ENCODE measurements at regions not wholly inside any gene's neighbourhood (a gene's known extent, or its start where the extent isn't known, plus 50 kb on each side); places are given as distances from the start of the nearest gene placed in this dataset.
"Not testable (repeated sequence)": the region's sequence is repeated elsewhere in the genome, so short reads cannot be mapped to it uniquely, and the experiment has no call there.

DNA sequence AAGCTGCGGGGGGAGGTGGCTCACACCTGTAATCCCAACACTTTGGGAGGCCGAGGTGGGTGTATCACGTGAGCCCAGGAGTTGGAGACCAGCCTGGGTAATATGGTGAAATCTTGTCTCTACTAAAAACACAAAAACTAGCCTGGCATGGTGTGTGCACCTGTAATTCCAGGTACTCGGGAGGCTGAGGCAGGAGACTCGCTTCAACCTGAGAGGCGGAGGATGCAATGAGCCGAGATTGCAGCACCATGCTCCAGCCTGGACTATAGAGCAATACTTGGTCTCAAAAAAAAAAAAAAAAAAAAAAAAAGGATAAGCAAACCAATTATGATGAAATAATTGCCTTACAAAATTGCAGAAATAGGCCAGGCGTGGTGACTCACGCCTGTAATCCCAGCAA, 311.4 kb upstream of the ZNF337 start:
- not testable (repeated sequence) for H3K23ac ChIP-seq (ENCODE audit: low read length in 2 of 2); H3K14ac ChIP-seq (ENCODE audit: low read length in 2 of 2); H3K27ac ChIP-seq (ENCODE audit: low read length, poor library complexity, severe bottlenecking); H3K4me2 ChIP-seq (ENCODE audit: low read length, poor library complexity, severe bottlenecking); H3K4me1 ChIP-seq (ENCODE audit: control insufficient read depth, insufficient read depth, low read depth, low read length); H4K8ac ChIP-seq (ENCODE audit: low read length); H3K18ac ChIP-seq (ENCODE audit: low read depth in 1 of 2, low read length in 2 of 2); H2AFZ ChIP-seq (ENCODE audit: low read depth, low read length); H4K91ac ChIP-seq (ENCODE audit: low read length); H3K79me1 ChIP-seq (replicated peaks; ENCODE audit: low read length, poor library complexity, severe bottlenecking); DNase-seq; H2BK15ac ChIP-seq (ENCODE audit: low read depth, poor library complexity, severe bottlenecking); H3K9ac ChIP-seq (ENCODE audit: low read length); H3K36me3 ChIP-seq (ENCODE audit: control insufficient read depth in 1 of 2, insufficient read depth in 2 of 2, low read depth in 1 of 2, low read length in 2 of 2); H2AK5ac ChIP-seq (ENCODE audit: low read length, severe bottlenecking); H3K9me3 ChIP-seq (ENCODE audit: control insufficient read depth, low read length); H3K27me3 ChIP-seq (ENCODE audit: control insufficient read depth in 1 of 2, insufficient read depth in 1 of 2, low read length in 2 of 2); H3K4ac ChIP-seq (ENCODE audit: low read depth in 1 of 2, low read length in 2 of 2); H2BK12ac ChIP-seq (ENCODE audit: low read length in 2 of 2); H2BK120ac ChIP-seq (ENCODE audit: low read depth, low read length); H3K4me3 ChIP-seq (ENCODE audit: insufficient read depth in 1 of 2, low read depth in 1 of 2, low read length in 2 of 2); H2BK5ac ChIP-seq (ENCODE audit: low read depth, low read length, poor library complexity, severe bottlenecking)
- 95% methylated on average over 3 of the region's 9 CpGs for WGBS

DNA sequence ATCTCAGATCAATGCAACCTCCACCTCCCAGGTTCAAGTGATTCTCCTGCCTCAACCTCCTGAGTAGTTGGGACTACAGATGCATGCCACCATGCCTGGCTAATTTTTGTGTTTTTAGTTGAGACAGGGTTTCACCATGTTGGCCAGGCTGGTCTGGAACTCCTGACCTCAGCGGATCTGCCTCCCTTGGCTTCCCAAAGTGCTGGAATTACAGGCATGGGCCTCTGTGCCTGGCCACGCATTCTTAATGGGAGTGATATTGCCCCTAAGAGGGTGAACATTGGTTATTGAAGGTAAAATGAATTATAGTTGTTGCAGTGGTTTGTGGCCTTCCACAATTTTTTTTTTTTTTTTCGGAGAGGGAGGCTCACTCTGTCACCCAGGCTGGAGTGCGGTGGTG, 309.5 kb upstream of the ZNF337 start:
- DNase-seq; H3K4me1 ChIP-seq (ENCODE audit: control insufficient read depth, insufficient read depth, low read depth, low read length); H3K14ac ChIP-seq (ENCODE audit: low read length in 2 of 2); H3K27ac ChIP-seq (ENCODE audit: low read length, poor library complexity, severe bottlenecking); H2BK5ac ChIP-seq (ENCODE audit: low read depth, low read length, poor library complexity, severe bottlenecking); H3K18ac ChIP-seq (ENCODE audit: low read depth in 1 of 2, low read length in 2 of 2); H3K4me2 ChIP-seq (ENCODE audit: low read length, poor library complexity, severe bottlenecking); H2BK120ac ChIP-seq (ENCODE audit: low read depth, low read length); H3K23ac ChIP-seq (ENCODE audit: low read length in 2 of 2); H4K8ac ChIP-seq (ENCODE audit: low read length); H3K79me1 ChIP-seq (replicated peaks; ENCODE audit: low read length, poor library complexity, severe bottlenecking); H4K91ac ChIP-seq (ENCODE audit: low read length); H3K4me3 ChIP-seq (ENCODE audit: insufficient read depth in 1 of 2, low read depth in 1 of 2, low read length in 2 of 2); H2AK5ac ChIP-seq (ENCODE audit: low read length, severe bottlenecking); H2BK12ac ChIP-seq (ENCODE audit: low read length in 2 of 2); H2BK15ac ChIP-seq (ENCODE audit: low read depth, poor library complexity, severe bottlenecking); H3K9me3 ChIP-seq (ENCODE audit: control insufficient read depth, low read length); H3K4ac ChIP-seq (ENCODE audit: low read depth in 1 of 2, low read length in 2 of 2); H3K36me3 ChIP-seq (ENCODE audit: control insufficient read depth in 1 of 2, insufficient read depth in 2 of 2, low read depth in 1 of 2, low read length in 2 of 2); H3K9ac ChIP-seq (ENCODE audit: low read length); H3K27me3 ChIP-seq (ENCODE audit: control insufficient read depth in 1 of 2, insufficient read depth in 1 of 2, low read length in 2 of 2); H2AFZ ChIP-seq (ENCODE audit: low read depth, low read length): not testable (repeated sequence)
- 76% methylated on average over 3 of the region's 4 CpGs for WGBS

DNA sequence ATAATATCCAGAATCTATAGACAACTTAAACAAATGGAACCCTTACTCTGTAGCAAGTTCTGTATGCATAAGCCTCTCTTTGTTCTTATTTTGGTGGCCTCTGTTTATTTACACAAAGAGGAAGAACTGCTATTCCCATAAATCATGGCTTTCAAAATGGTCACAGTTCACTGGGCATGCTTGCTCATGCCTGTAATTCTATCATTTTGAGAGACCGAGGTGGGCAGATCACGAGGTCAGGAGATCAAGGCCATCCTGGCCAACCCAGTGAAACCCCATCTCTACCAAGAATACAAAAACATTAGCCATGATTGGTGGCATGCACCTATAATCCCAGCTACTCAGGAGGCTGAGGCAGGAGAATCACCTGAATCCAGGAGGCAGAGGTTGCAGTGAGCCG, 307.3 kb upstream of the ZNF337 start:
- not testable (repeated sequence) for H2BK15ac ChIP-seq (ENCODE audit: low read depth, poor library complexity, severe bottlenecking); H2BK12ac ChIP-seq (ENCODE audit: low read length in 2 of 2); H4K8ac ChIP-seq (ENCODE audit: low read length); H3K9me3 ChIP-seq (ENCODE audit: control insufficient read depth, low read length); H3K14ac ChIP-seq (ENCODE audit: low read length in 2 of 2); H2AFZ ChIP-seq (ENCODE audit: low read depth, low read length); H3K23ac ChIP-seq (ENCODE audit: low read length in 2 of 2); H3K4me2 ChIP-seq (ENCODE audit: low read length, poor library complexity, severe bottlenecking); H3K4ac ChIP-seq (ENCODE audit: low read depth in 1 of 2, low read length in 2 of 2); H4K91ac ChIP-seq (ENCODE audit: low read length); DNase-seq; H2BK120ac ChIP-seq (ENCODE audit: low read depth, low read length); H3K18ac ChIP-seq (ENCODE audit: low read depth in 1 of 2, low read length in 2 of 2); H3K27me3 ChIP-seq (ENCODE audit: control insufficient read depth in 1 of 2, insufficient read depth in 1 of 2, low read length in 2 of 2); H3K9ac ChIP-seq (ENCODE audit: low read length); H3K79me1 ChIP-seq (replicated peaks; ENCODE audit: low read length, poor library complexity, severe bottlenecking); H3K4me3 ChIP-seq (ENCODE audit: insufficient read depth in 1 of 2, low read depth in 1 of 2, low read length in 2 of 2); H2AK5ac ChIP-seq (ENCODE audit: low read length, severe bottlenecking); H2BK5ac ChIP-seq (ENCODE audit: low read depth, low read length, poor library complexity, severe bottlenecking); H3K27ac ChIP-seq (ENCODE audit: low read length, poor library complexity, severe bottlenecking); H3K36me3 ChIP-seq (ENCODE audit: control insufficient read depth in 1 of 2, insufficient read depth in 2 of 2, low read depth in 1 of 2, low read length in 2 of 2); H3K4me1 ChIP-seq (ENCODE audit: control insufficient read depth, insufficient read depth, low read depth, low read length)
- 51% methylated on average over 3 of the region's 3 CpGs for WGBS

DNA sequence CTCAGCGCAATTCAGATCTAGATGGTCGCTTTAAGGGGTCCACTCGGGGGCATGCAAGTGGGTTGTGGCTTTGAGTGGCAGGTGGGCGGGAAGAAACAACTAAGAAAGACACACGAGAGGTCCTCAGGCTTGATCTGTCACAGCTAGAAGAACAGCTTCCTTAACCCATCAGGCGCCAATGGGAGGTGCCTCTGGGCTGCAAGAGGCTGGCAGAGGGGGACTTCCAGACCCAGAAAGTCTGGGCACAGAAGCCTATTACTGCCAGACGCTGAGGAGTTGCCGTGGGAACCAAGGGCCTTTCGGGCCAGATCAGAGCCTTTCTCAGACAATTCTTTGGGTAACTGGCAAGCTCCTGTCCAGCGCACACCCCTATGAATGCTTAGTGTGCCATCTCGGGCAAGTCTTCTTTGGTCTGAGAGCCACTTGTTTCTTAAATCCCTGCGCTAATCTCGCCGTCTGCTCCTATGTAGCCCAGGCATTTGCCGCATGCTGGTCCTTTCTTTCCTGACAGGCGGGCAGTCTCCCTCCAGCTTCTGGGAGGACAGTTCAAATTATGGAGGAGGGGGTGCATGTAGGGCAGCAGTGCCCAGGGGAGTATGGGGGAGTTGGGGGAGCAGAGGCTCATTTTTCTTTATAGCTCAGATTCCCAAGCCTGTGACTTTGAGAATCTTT, 300.9 kb upstream of the ZNF337 start:
- H3K14ac ChIP-seq (ENCODE audit: low read length in 2 of 2); H3K23ac ChIP-seq (ENCODE audit: low read length in 2 of 2); H3K9me3 ChIP-seq (ENCODE audit: control insufficient read depth, low read length); H3K18ac ChIP-seq (ENCODE audit: low read depth in 1 of 2, low read length in 2 of 2); H3K36me3 ChIP-seq (ENCODE audit: control insufficient read depth in 1 of 2, insufficient read depth in 2 of 2, low read depth in 1 of 2, low read length in 2 of 2); H2BK12ac ChIP-seq (ENCODE audit: low read length in 2 of 2); H2BK5ac ChIP-seq (ENCODE audit: low read depth, low read length, poor library complexity, severe bottlenecking); H3K27me3 ChIP-seq (ENCODE audit: control insufficient read depth in 1 of 2, insufficient read depth in 1 of 2, low read length in 2 of 2); H3K9ac ChIP-seq (ENCODE audit: low read length); H2BK15ac ChIP-seq (ENCODE audit: low read depth, poor library complexity, severe bottlenecking); H3K4me3 ChIP-seq (ENCODE audit: insufficient read depth in 1 of 2, low read depth in 1 of 2, low read length in 2 of 2); H2AK5ac ChIP-seq (ENCODE audit: low read length, severe bottlenecking); H4K8ac ChIP-seq (ENCODE audit: low read length); H3K4me1 ChIP-seq (ENCODE audit: control insufficient read depth, insufficient read depth, low read depth, low read length); H3K4me2 ChIP-seq (ENCODE audit: low read length, poor library complexity, severe bottlenecking); H2BK120ac ChIP-seq (ENCODE audit: low read depth, low read length); H2AFZ ChIP-seq (ENCODE audit: low read depth, low read length); H3K27ac ChIP-seq (ENCODE audit: low read length, poor library complexity, severe bottlenecking); H3K4ac ChIP-seq (ENCODE audit: low read depth in 1 of 2, low read length in 2 of 2); H3K79me1 ChIP-seq (replicated peaks; ENCODE audit: low read length, poor library complexity, severe bottlenecking); H4K91ac ChIP-seq (ENCODE audit: low read length); DNase-seq: not testable (repeated sequence)
- WGBS: 76% methylated on average over 16 of the region's 16 CpGs
